Muscle of leg (tissue), 3 donors: ENCODE measurements at regions not wholly inside any gene's neighbourhood (a gene's known extent, or its start where the extent isn't known, plus 50 kb on each side); places are given as distances from the start of the nearest gene placed in this dataset.
A peak's percentile ranks its signal among the peaks of the same experiment; 100 is the strongest.
"Not testable (repeated sequence)": the region's sequence is repeated elsewhere in the genome, so short reads cannot be mapped to it uniquely, and the experiment has no call there.

ENCODE experiments used
- DNase-seq: peaks from one replicate; pipeline ENCODE4 v3.0.0; 2013
- H3K27ac ChIP-seq: one replicate; pipeline ENCODE4 v1.5.1; 2013; ENCODE audit warnings: mild to moderate bottlenecking, low read length, control low read depth
- H3K27me3 ChIP-seq: one replicate; pipeline ENCODE4 v1.6.1; 2013; ENCODE audit warnings: low read length; ENCODE audit not compliant: control insufficient read depth, insufficient read depth
- H3K36me3 ChIP-seq: one replicate; pipeline ENCODE4 v1.6.1; 2013; ENCODE audit warnings: low read length; ENCODE audit not compliant: control insufficient read depth, insufficient read depth
- H3K4me1 ChIP-seq: one replicate; pipeline ENCODE4 v1.6.1; 2013; ENCODE audit warnings: low read length; ENCODE audit not compliant: control insufficient read depth, insufficient read depth
- H3K4me3 ChIP-seq: one replicate; pipeline ENCODE4 v1.5.1; 2013; ENCODE audit warnings: low read length, control low read depth
- H3K9me3 ChIP-seq: replicated peaks from 2 replicates; pipeline ENCODE4 v1.6.1; 2013; ENCODE audit warnings: low read depth, low read length; ENCODE audit not compliant: control insufficient read depth
- WGBS: methylation state at CpG from one replicate; pipeline ENCODE4 v1.1.5; 2013; ENCODE audit warnings: missing lambda C conversion rate; ENCODE audit not compliant: insufficient coverage; 5-methylcytosine and 5-hydroxymethylcytosine counted together

DNA sequence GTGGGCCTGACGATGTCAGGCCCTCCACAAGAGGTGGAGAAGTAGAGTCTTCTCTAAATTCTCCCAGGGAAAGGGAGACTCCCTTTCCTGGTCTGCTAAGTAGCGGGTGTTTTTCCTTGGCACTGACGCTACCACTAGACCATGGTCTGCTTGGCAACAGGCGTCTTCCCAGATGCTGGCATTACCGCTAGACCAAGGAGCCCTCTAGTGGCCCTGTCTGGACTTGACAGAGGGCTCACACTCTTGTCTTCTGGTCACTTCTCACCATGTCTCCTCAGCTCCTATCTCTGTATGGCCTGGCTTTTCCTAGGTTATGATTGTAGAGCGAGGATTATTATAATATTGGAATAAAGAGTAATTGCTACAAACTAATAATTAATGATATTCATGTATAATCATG is 51.1 kb upstream of the RASSF6 start:
- H3K27ac ChIP-seq, H3K27me3 ChIP-seq, H3K36me3 ChIP-seq, DNase-seq, H3K4me3 ChIP-seq, H3K9me3 ChIP-seq: not testable (repeated sequence)
- H3K4me1 ChIP-seq: peaks cover 12% of the 10 kb centered on the region
- WGBS: no CpG with 5 or more reads among the region's 6 CpGs

DNA sequence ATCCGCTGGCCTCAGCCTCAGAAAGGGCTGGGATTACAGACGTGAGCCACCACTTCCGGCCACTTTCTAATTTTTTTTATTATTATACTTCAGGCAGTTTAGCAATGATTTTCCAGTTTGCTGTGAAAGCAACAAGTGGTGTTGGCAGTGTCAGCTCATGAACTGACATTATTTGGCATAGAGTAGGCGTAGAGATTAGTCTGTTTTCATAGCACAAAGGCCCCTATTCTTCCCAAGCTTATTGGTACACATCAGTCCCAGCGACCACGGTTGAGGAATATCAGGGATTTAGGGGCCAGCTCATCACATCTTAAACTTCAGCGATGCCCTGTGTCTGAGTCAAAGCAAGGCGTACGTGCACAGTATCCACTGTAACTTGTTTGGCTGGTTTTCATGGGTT is 53.0 kb upstream of the RASSF6 start:
- 81% methylated on average over 2 of the region's 9 CpGs for whole genome bisulfite sequencing
- Histone ChIP-seq H3K4me3 (no peak overlapping the region), H3K4me1 (peaks cover 18% of the 10 kb centered on the region), H3K9me3 (no peaks in the 10 kb centered on the region), H3K27me3 (no peaks in the 10 kb centered on the region), H3K36me3 (no peaks in the 10 kb centered on the region), H3K27ac (no peak overlapping the region)
- peak; percentile 31 for DNase-seq

DNA sequence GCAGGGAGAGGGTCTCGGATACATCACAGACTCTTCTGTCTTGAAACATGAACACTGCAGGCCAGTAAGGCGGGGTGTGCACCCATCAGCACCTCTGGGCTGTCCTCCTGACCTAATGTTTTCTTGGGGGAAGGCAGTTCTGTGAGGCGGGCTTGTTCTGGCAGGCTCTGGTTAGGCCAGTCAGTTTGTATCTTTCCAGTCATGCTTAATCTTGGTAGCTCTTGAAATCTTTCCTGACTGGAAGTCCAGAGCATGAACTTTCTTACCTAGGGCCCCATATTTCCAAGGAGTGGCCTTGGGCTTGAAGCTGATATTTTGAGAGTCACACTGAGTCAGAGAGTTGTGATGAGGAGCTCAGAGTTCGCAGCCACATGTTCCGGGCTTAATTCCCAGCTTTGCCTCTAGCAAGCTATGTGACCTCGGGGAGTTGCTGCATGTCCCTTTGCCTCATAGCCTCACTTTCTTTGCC is 54.2 kb upstream of the RASSF6 start:
- H3K27me3 ChIP-seq: no peaks in the 10 kb centered on the region
- no peak for DNase-seq
- no peaks in the 10 kb centered on the region for H3K36me3 ChIP-seq
- WGBS: 30% methylated on average over 2 of the region's 6 CpGs
- no peak overlapping the region for H3K4me3 ChIP-seq
- H3K4me1 ChIP-seq: peaks cover 13% of the 10 kb centered on the region
- H3K27ac ChIP-seq: no peak overlapping the region
- no peaks in the 10 kb centered on the region for H3K9me3 ChIP-seq

DNA sequence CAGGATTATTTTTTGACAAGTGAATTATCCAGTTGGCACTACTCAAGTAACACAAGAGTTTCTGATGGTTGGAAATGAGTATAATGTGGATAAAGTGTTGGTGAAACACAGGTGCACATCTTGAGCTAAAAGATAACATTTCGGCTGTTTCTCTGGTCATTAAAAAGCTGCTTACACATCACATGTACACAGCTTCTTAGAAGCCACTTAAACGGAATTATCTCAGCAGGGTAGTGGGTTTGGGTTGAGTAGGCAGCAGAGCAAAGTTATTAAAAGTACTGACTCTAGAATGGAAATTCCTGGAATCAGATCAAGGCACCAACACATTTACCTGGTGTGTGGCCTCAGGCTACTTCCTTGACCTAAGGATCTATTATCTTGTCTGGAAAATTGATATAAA is 55.4 kb upstream of the RASSF6 start:
- DNase-seq: no peak
- Histone ChIP-seq H3K36me3 (no peaks in the 10 kb centered on the region), H3K27ac (no peak overlapping the region), H3K9me3 (no peaks in the 10 kb centered on the region), H3K4me3 (no peak overlapping the region), H3K27me3 (no peaks in the 10 kb centered on the region), H3K4me1 (peaks cover 8% of the 10 kb centered on the region)
- WGBS: no CpG with 5 or more reads among the region's 2 CpGs

DNA sequence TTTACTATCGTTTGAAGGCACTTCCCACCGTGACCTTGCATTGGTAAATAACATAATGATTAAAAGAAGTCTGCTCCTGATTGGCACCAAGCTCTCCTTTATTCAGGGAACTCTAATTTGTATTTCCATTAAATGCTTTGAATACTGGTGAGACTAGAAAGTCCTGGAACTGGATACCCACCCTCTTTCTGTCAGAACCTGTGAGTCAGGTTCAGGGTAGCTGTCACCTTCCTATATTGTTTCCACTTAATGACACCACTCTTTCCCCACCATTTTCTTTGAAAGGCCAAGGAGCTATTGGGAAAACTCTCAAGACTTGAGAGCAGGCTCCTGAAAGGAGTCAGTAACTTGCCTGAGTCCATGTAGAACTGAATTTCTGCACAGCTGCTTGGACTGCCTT is 55.9 kb upstream of the RASSF6 start:
- no peak overlapping the region for H3K4me3 ChIP-seq
- no peaks in the 10 kb centered on the region for H3K27me3 ChIP-seq
- no peak overlapping the region for H3K27ac ChIP-seq
- no peaks in the 10 kb centered on the region for H3K36me3 ChIP-seq
- no CpG with 5 or more reads among the region's 2 CpGs for WGBS
- no peaks in the 10 kb centered on the region for H3K9me3 ChIP-seq
- DNase-seq: no peak
- H3K4me1 ChIP-seq: peaks cover 8% of the 10 kb centered on the region

DNA sequence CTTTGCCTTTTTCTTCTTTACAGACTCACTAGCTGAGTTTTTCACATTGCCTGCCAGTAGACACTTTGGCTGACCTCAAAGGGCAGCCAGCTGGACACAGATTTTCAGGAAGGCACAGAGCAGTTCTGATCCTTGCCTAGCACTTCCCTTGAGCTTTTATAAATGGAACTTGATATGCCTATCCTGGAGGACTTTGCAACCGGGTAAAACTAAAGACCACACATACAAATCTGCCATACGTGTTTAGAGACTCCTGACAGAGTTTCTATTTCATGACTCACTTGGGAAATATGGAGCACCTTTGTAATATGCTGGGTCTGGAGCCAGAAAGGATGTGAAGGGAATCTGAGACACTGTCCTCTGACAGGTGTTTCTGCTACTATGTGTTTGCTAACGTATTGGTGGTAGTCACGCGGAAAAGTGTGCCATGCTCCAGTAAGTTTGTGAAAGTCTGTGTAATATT is 56.7 kb upstream of the RASSF6 start:
- DNase-seq: peak; percentile 29
- Histone ChIP-seq H3K27ac (no peak overlapping the region), H3K36me3 (no peaks in the 10 kb centered on the region), H3K27me3 (no peaks in the 10 kb centered on the region), H3K4me1 (peaks cover 8% of the 10 kb centered on the region), H3K4me3 (no peak overlapping the region), H3K9me3 (no peaks in the 10 kb centered on the region)
- 50% methylated on average over 3 of the region's 5 CpGs for WGBS

DNA sequence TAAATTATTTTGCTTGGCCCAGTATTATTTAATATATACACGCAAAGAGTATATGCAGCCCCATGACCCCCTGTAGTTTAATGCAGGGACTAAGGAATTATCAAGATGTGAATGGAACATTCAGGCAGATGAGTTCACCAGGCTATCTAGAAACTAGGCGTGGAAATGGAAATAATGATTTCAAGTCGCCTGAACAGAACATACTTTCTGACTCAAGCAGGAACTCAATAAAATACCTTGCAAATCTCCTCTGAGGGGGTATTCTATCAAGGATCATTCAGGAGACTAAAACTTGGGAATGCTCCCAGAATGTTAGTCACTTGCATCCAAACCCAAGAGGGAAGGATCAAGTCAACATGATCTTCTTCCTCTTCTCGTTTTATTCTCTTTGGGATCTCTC is 59.6 kb upstream of the RASSF6 start:
- H3K27ac ChIP-seq: no peak overlapping the region
- no peak overlapping the region for H3K4me3 ChIP-seq
- H3K4me1 ChIP-seq: peaks cover 8% of the 10 kb centered on the region
- no peaks in the 10 kb centered on the region for H3K27me3 ChIP-seq
- H3K9me3 ChIP-seq: no peaks in the 10 kb centered on the region
- no CpG with 5 or more reads among the region's 4 CpGs for WGBS
- no peaks in the 10 kb centered on the region for H3K36me3 ChIP-seq
- DNase-seq: no peak

DNA sequence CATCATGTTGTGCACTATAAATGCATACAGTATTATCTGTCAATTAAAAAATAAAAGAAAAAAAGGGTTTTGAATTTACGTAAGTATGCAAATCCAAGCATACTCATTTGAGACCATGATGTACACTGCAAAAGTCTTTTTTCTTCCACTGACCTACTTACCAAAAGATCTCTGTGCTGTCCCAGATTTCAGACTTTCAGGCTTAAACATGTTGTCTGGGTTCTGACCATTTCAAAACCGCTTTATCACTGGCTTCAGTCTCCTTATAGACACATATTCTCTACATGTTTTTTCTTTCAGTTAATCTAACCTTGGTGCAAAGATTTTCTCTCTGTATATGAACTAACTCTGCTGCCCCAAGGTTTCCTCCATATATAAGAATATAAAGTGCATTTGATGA is 58.6 kb upstream of the CXCL8 start:
- no peaks in the 10 kb centered on the region for H3K27me3 ChIP-seq
- H3K9me3 ChIP-seq: no peaks in the 10 kb centered on the region
- no peak overlapping the region for H3K4me3 ChIP-seq
- DNase-seq: no peak
- peaks cover 4% of the 10 kb centered on the region for H3K4me1 ChIP-seq
- 0% methylated on average over 1 of the region's 2 CpGs for WGBS
- H3K27ac ChIP-seq: no peak overlapping the region
- no peaks in the 10 kb centered on the region for H3K36me3 ChIP-seq

DNA sequence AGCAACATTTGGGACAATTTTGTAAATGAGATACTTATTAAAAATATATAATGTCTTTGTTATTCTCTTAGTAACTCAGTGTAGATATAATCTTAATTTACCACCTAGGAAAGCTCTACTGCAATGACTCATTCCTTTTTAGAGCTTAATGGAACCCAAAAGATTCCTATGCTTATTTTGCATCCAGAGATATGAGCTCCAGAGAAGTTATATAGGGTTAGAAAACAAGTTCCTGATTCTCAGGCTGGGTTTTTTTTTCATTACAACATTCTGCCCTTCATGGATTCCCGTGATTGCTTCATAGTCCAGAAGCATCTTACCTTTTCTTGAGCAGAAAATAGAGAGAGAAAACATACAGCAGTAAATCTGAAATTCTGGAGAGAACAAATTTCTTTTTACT is 57.9 kb upstream of the CXCL8 start:
- H3K36me3 ChIP-seq: no peaks in the 10 kb centered on the region
- H3K4me1 ChIP-seq: no peaks in the 10 kb centered on the region
- no peaks in the 10 kb centered on the region for H3K9me3 ChIP-seq
- H3K27ac ChIP-seq: no peak overlapping the region
- no peak overlapping the region for H3K4me3 ChIP-seq
- no peak for DNase-seq
- H3K27me3 ChIP-seq: no peaks in the 10 kb centered on the region
- WGBS: no CpG with 5 or more reads among the region's 1 CpG

DNA sequence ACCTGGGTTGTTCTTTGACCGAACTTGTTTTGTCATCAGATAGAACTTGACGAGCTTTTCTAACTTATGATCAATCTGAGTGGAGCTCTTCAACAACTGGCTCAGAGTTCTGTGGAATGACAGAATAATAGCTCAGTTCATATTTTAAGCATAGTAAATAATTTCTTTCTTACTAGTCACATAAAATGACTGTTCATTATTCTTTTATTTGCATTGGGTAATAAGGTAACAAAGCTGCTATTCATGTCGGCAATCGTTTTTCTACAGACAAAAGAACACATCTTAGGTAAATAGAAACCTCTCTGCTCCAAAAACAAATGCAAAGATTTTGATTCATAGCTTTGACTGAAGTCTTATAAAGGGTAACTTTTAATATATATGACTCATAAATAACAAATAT is 57.3 kb upstream of the CXCL8 start:
- DNase-seq: no peak
- H3K27me3 ChIP-seq: no peaks in the 10 kb centered on the region
- no CpG with 5 or more reads among the region's 4 CpGs for WGBS
- no peak overlapping the region for H3K4me3 ChIP-seq
- no peaks in the 10 kb centered on the region for H3K9me3 ChIP-seq
- H3K36me3 ChIP-seq: no peaks in the 10 kb centered on the region
- no peak overlapping the region for H3K27ac ChIP-seq
- H3K4me1 ChIP-seq: no peaks in the 10 kb centered on the region

DNA sequence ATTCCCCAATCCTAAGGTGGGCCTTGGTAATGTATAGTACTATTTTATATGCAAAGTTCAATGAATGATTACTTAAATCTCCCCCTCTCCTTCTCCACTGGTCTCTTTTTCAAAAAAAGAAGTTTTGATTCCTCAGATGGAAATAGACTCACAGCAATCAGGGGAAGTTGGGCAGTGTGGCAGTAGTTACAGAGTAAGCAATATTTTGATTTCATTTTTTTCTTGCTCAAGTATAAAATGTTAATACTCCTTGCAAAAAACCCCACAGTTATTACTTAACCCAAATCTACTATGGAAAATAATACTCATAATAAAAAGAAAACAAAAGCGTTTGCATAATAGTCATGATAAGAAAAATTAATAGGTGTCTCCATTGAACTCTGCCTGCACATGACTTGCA is 56.9 kb upstream of the CXCL8 start:
- no peak for DNase-seq
- H3K27ac ChIP-seq: no peak overlapping the region
- no peaks in the 10 kb centered on the region for H3K4me1 ChIP-seq
- no peaks in the 10 kb centered on the region for H3K9me3 ChIP-seq
- H3K27me3 ChIP-seq: no peaks in the 10 kb centered on the region
- WGBS: no CpG with 5 or more reads among the region's 1 CpG
- no peaks in the 10 kb centered on the region for H3K36me3 ChIP-seq
- no peak overlapping the region for H3K4me3 ChIP-seq
